ENCODE measurements at regions not wholly inside any gene's neighbourhood (a gene's known extent, or its start where the extent isn't known, plus 50 kb on each side); places are given as distances from the start of the nearest gene placed in this dataset.

GRCh38 chr5:4230786-4231641 is 635.4 kb downstream of the IRX1 start:
- TF ChIP-seq CTCF (IDR thresholded peaks at IDR 0.05) = no peak
- Histone ChIP-seq H2AFZ (no peak overlapping the region), H3K4me2 (ENCODE audit: low read length) (no peak overlapping the region), H3K4me3 (ENCODE audit: low read depth, low read length) (no peak overlapping the region), H3K27me3 (ENCODE audit: control insufficient read depth, insufficient read depth, low read length) (peaks cover 3% of the 10 kb centered on the region), H3K9me3 (ENCODE audit: control insufficient read depth, low read length) (no peaks in the 10 kb centered on the region), H3K9ac (no peak overlapping the region), H3K27ac (no peak overlapping the region), H3K79me2 (no peaks in the 10 kb centered on the region), H3K36me3 (ENCODE audit: control insufficient read depth, insufficient read depth, low read length) (no peaks in the 10 kb centered on the region), H3K4me1 (no peaks in the 10 kb centered on the region)

DNA sequence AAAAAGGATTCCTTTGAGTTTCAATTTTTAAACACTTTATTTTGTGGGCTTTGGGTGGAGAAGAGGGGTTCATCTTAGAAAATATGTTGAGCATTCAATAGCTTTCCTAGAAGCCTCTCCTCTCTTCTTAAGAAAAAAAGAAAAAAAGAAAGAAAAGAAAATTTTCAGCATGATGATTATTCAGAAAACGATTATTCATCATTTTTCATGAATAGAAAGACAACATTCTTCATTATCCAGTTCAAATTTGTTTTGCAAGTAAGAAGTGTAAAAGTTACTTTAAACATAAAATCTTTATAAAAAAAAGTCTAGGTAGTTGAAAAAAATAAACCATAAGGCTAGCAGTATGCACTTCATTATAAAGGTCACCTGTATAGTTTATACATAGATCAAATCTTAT is 636.5 kb downstream of the IRX1 start:
- Histone ChIP-seq H3K27ac (no peak overlapping the region), H3K4me1 (no peaks in the 10 kb centered on the region), H2AFZ (no peak overlapping the region), H3K9me3 (ENCODE audit: control insufficient read depth, low read length) (no peaks in the 10 kb centered on the region), H3K79me2 (no peaks in the 10 kb centered on the region), H3K36me3 (ENCODE audit: control insufficient read depth, insufficient read depth, low read length) (no peaks in the 10 kb centered on the region), H3K4me2 (ENCODE audit: low read length) (no peak overlapping the region), H3K27me3 (ENCODE audit: control insufficient read depth, insufficient read depth, low read length) (peaks cover 3% of the 10 kb centered on the region), H3K9ac (no peak overlapping the region), H3K4me3 (ENCODE audit: low read depth, low read length) (no peak overlapping the region)
- no peak for TF ChIP-seq CTCF (IDR thresholded peaks at IDR 0.05)

DNA sequence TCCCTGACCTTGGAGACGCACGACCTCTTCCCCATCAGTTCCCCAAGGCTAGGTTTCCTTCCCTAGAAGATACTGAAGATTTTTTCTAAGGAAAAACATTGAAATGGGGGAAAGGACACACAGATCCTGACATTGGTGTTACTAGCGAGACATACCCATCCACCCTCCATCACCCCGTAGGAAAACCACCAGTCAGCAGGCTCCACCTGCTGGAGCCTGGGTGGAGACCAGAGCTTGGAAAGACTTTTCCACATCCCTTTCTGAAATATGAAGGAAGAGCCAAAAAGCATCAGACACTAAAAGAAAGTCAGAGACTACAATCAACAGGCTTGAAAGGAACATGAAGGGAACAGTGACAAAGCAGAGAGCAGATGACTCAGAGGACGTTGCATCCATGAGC is 638.0 kb downstream of the IRX1 start:
- peaks cover 3% of the 10 kb centered on the region for H3K27me3 ChIP-seq (ENCODE audit: control insufficient read depth, insufficient read depth, low read length)
- H3K9me3 ChIP-seq (ENCODE audit: control insufficient read depth, low read length) = no peaks in the 10 kb centered on the region
- H3K79me2 ChIP-seq = no peaks in the 10 kb centered on the region
- no peak overlapping the region for H3K9ac ChIP-seq
- H3K27ac ChIP-seq = no peak overlapping the region
- H2AFZ ChIP-seq = no peak overlapping the region
- H3K4me1 ChIP-seq = no peaks in the 10 kb centered on the region
- H3K4me2 ChIP-seq (ENCODE audit: low read length) = no peak overlapping the region
- TF ChIP-seq CTCF (IDR thresholded peaks at IDR 0.05) = no peak
- H3K36me3 ChIP-seq (ENCODE audit: control insufficient read depth, insufficient read depth, low read length) = no peaks in the 10 kb centered on the region
- H3K4me3 ChIP-seq (ENCODE audit: low read depth, low read length) = no peak overlapping the region

DNA sequence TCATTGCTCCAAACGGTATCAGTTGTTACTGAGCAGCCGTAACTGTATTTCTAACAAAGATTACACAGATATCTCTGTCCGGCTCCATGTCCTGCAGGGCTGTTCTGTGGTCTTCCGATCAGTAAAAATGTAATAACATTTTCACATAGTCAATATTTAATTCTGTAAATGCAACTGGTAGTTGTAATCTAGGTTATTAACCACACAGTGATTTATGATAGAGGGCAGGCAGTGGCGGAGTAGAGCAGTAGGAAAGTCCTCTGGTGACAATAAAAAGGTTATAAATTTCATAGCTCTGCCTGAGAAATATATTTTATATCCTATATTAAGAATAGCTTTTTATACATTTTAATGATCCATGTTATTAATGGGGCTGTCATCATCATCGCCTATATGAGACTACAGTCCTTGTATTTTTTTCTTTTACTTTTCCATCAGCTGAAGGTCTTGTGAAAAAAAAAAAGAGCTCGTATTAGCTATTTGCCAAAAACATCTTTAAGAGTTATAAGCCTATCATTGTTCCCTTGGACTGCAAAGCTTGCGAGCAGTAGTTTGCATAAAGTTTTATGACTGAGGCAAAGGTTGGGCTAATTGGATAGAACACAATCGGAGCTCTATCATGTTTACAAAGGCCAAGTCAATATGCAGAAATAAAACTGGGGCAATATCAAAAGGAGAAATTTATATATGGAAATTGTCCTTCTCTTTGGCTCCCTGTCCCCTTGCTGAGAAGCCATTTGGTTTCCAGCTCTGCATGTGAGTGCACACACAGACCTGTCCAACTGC is 648.0 kb downstream of the IRX1 start:
- Histone ChIP-seq H3K9ac (no peak overlapping the region), H3K79me2 (no peaks in the 10 kb centered on the region), H3K4me1 (no peaks in the 10 kb centered on the region), H3K27ac (no peak overlapping the region), H2AFZ (no peak overlapping the region), H3K9me3 (ENCODE audit: control insufficient read depth, low read length) (no peaks in the 10 kb centered on the region), H3K4me3 (ENCODE audit: low read depth, low read length) (no peak overlapping the region), H3K36me3 (ENCODE audit: control insufficient read depth, insufficient read depth, low read length) (no peaks in the 10 kb centered on the region), H3K27me3 (ENCODE audit: control insufficient read depth, insufficient read depth, low read length) (no peaks in the 10 kb centered on the region), H3K4me2 (ENCODE audit: low read length) (no peak overlapping the region)
- no peak for TF ChIP-seq CTCF (IDR thresholded peaks at IDR 0.05)
